ENCODE measurements at regions not wholly inside any gene's neighbourhood (a gene's known extent, or its start where the extent isn't known, plus 50 kb on each side); places are given as distances from the start of the nearest gene placed in this dataset.

- TF ChIP-seq CTCF (conservative IDR thresholded peaks at IDR 0.05; ENCODE audit: low read depth, low read length) (no peak), POLR2A (IDR thresholded peaks at IDR 0.05; ENCODE audit: low read depth, low read length) (no peak), CHD1 (IDR thresholded peaks at IDR 0.05; ENCODE audit: low read depth, low read length) (no peak), RAD21 (IDR thresholded peaks at IDR 0.05; ENCODE audit: low read length) (no peak), CEBPB (IDR thresholded peaks at IDR 0.05; ENCODE audit: low read depth, low read length) (no peak), BHLHE40 (IDR thresholded peaks at IDR 0.05; ENCODE audit: low read depth, low read length) (no peak), SMC3 (IDR thresholded peaks at IDR 0.05; ENCODE audit: low read depth, low read length) (no peak)
Observed at GRCh38 chr1:163661391-163661790, 339.6 kb downstream of the NUF2 start.

Data from IMR-90 (cell line).